ENCODE measurements at regions not wholly inside any gene's neighbourhood (a gene's known extent, or its start where the extent isn't known, plus 50 kb on each side); places are given as distances from the start of the nearest gene placed in this dataset.
A peak's percentile ranks its signal among the peaks of the same experiment; 100 is the strongest.

- Histone ChIP-seq H3K79me2 (ENCODE audit: insufficient read depth, low read depth, low read length) (no peaks in the 10 kb centered on the region), H3K4me3 (ENCODE audit: low read depth, low read length, poor library complexity, severe bottlenecking) (no peak overlapping the region), H3K4me1 (ENCODE audit: insufficient read depth, low read length, poor library complexity, severe bottlenecking) (no peaks in the 10 kb centered on the region), H2AFZ (ENCODE audit: low read length) (no peak overlapping the region), H3K9me2 (ENCODE audit: insufficient read depth, low read length) (no peaks in the 10 kb centered on the region), H3K4me2 (ENCODE audit: low read length) (no peak overlapping the region), H3K27ac (ENCODE audit: low read depth, low read length, poor library complexity, severe bottlenecking) (no peak overlapping the region), H3K9me3 (ENCODE audit: low read length) (no peaks in the 10 kb centered on the region), H4K20me1 (ENCODE audit: insufficient read depth, low read length) (no peaks in the 10 kb centered on the region), H3K36me3 (ENCODE audit: insufficient read depth, low read length) (no peaks in the 10 kb centered on the region)
- no peak for TF ChIP-seq EZH2phosphoT487 (IDR thresholded peaks at IDR 0.05; ENCODE audit: borderline replicate concordance, low read depth, low read length)
- no peak for TF ChIP-seq CTCF (conservative IDR thresholded peaks at IDR 0.05; ENCODE audit: low read length)
- intact Hi-C loops (cut with micrococcal nuclease; ENCODE audit: unreplicated experiment): no loop called here
- CTCF ChIA-PET (ENCODE audit: unreplicated experiment): no interaction called here
- DNase-seq (ENCODE audit: low spot score): no peak
- no TSS peak for BruUV-seq (replicated peaks)
- POLR2A ChIA-PET: interaction anchor here (0.5 kb wide), 1 partner anchor 10 kb away, joined by 3 read pairs; no protein-coding TSS in a partner anchor
Observed at GRCh38 chr5:8875722-8876121, 670.2 kb downstream of the SEMA5A start.

- intact Hi-C loops (cut with micrococcal nuclease; ENCODE audit: unreplicated experiment): no loop called here
- no peaks in the 10 kb centered on the region for H3K79me2 ChIP-seq (ENCODE audit: insufficient read depth, low read depth, low read length)
- no peaks in the 10 kb centered on the region for H3K4me1 ChIP-seq (ENCODE audit: insufficient read depth, low read length, poor library complexity, severe bottlenecking)
- no peak overlapping the region for H3K27ac ChIP-seq (ENCODE audit: low read depth, low read length, poor library complexity, severe bottlenecking)
- H3K9me3 ChIP-seq (ENCODE audit: low read length): no peaks in the 10 kb centered on the region
- TF ChIP-seq EZH2phosphoT487 (IDR thresholded peaks at IDR 0.05; ENCODE audit: borderline replicate concordance, low read depth, low read length) (no peak), CTCF (conservative IDR thresholded peaks at IDR 0.05; ENCODE audit: low read length) (no peak)
- no peaks in the 10 kb centered on the region for H3K36me3 ChIP-seq (ENCODE audit: insufficient read depth, low read length)
- DNase-seq (ENCODE audit: low spot score): no peak
- no TSS peak for BruUV-seq (replicated peaks)
- no peaks in the 10 kb centered on the region for H3K9me2 ChIP-seq (ENCODE audit: insufficient read depth, low read length)
- H3K4me2 ChIP-seq (ENCODE audit: low read length): no peak overlapping the region
- no peak overlapping the region for H3K4me3 ChIP-seq (ENCODE audit: low read depth, low read length, poor library complexity, severe bottlenecking)
- ChIA-PET POLR2A (no interaction called here), CTCF (ENCODE audit: unreplicated experiment) (no interaction called here)
- H4K20me1 ChIP-seq (ENCODE audit: insufficient read depth, low read length): no peaks in the 10 kb centered on the region
- H2AFZ ChIP-seq (ENCODE audit: low read length): no peak overlapping the region
Observed at GRCh38 chr5:8879248-8879647, 666.6 kb downstream of the SEMA5A start.

GRCh38 chr5:8884029-8884428 is 661.8 kb downstream of the SEMA5A start:
- Histone ChIP-seq H3K4me1 (ENCODE audit: insufficient read depth, low read length, poor library complexity, severe bottlenecking) (no peaks in the 10 kb centered on the region), H3K27ac (ENCODE audit: low read depth, low read length, poor library complexity, severe bottlenecking) (no peak overlapping the region), H3K9me2 (ENCODE audit: insufficient read depth, low read length) (no peaks in the 10 kb centered on the region), H3K4me2 (ENCODE audit: low read length) (no peak overlapping the region), H3K4me3 (ENCODE audit: low read depth, low read length, poor library complexity, severe bottlenecking) (no peak overlapping the region), H4K20me1 (ENCODE audit: insufficient read depth, low read length) (no peaks in the 10 kb centered on the region), H2AFZ (ENCODE audit: low read length) (no peak overlapping the region), H3K9me3 (ENCODE audit: low read length) (0 out of 2 replicates have a peak, but pooled peaks cover 3% of the 10 kb centered on the region), H3K36me3 (ENCODE audit: insufficient read depth, low read length) (no peaks in the 10 kb centered on the region), H3K79me2 (ENCODE audit: insufficient read depth, low read depth, low read length) (no peaks in the 10 kb centered on the region)
- CTCF ChIA-PET (ENCODE audit: unreplicated experiment): no interaction called here
- TF ChIP-seq EZH2phosphoT487 (IDR thresholded peaks at IDR 0.05; ENCODE audit: borderline replicate concordance, low read depth, low read length) (no peak), CTCF (conservative IDR thresholded peaks at IDR 0.05; ENCODE audit: low read length) (peak; percentile 39; the same call in 1 of the 2 replicates)
- intact Hi-C loops (cut with micrococcal nuclease; ENCODE audit: unreplicated experiment): no loop called here
- POLR2A ChIA-PET: interaction anchor here (0.5 kb wide), 1 partner anchor 428 kb away, joined by 4 read pairs; no protein-coding TSS in a partner anchor
- no TSS peak for BruUV-seq (replicated peaks)
- no peak for DNase-seq (ENCODE audit: low spot score)
